Non-pigmented ciliary epithelial cell (primary cell): ENCODE measurements at regions not wholly inside any gene's neighbourhood (a gene's known extent, or its start where the extent isn't known, plus 50 kb on each side); places are given as distances from the start of the nearest gene placed in this dataset.
A peak's percentile ranks its signal among the peaks of the same experiment; 100 is the strongest.

Source experiments
- DNase-seq: peaks from one replicate; pipeline ENCODE4 v3.0.0-alpha.2; 2010; ENCODE audit warnings: low read depth

- no peak for DNase-seq
These were observed 536.8 kb upstream of the JAG1 start for GRCh38 chr20:11210611-11211010.

GRCh38 chr20:11212272-11212671 lies 538.5 kb upstream of the JAG1 start:
- no peak for DNase-seq

GRCh38 chr20:11212902-11213301 lies 539.1 kb upstream of the JAG1 start:
- DNase-seq, result no peak

GRCh38 chr20:11214256-11214840 lies 540.5 kb upstream of the JAG1 start:
- no peak for DNase-seq

- DNase-seq, result no peak
These were observed 542.9 kb upstream of the JAG1 start for GRCh38 chr20:11216451-11217314.

GRCh38 chr20:11217326-11218172 lies 543.8 kb upstream of the JAG1 start:
- DNase-seq, result no peak

GRCh38 chr20:11218173-11218680 lies 544.4 kb upstream of the JAG1 start:
- no peak for DNase-seq

GRCh38 chr20:11219192-11219591 lies 545.4 kb upstream of the JAG1 start:
- no peak for DNase-seq

- no peak for DNase-seq
These were observed 547.2 kb upstream of the JAG1 start for GRCh38 chr20:11221046-11221445.

- DNase-seq, result no peak
These were observed 548.4 kb upstream of the JAG1 start for GRCh38 chr20:11222243-11222642.

GRCh38 chr20:11227602-11228001 lies 553.8 kb upstream of the JAG1 start:
- no peak for DNase-seq

GRCh38 chr20:11229772-11230171 lies 556.0 kb upstream of the JAG1 start:
- DNase-seq, result peak; percentile 90

- no peak for DNase-seq
These were observed 557.2 kb upstream of the JAG1 start for GRCh38 chr20:11230999-11231398.

GRCh38 chr20:11231742-11232648 lies 558.2 kb upstream of the JAG1 start:
- no peak for DNase-seq

GRCh38 chr20:11232896-11233295 lies 559.1 kb upstream of the JAG1 start:
- DNase-seq, result no peak

GRCh38 chr20:11234181-11234580 lies 560.4 kb upstream of the JAG1 start:
- DNase-seq, result no peak

GRCh38 chr20:11234608-11235007 lies 560.8 kb upstream of the JAG1 start:
- DNase-seq, result no peak

- peak; percentile 53 for DNase-seq
These were observed 561.3 kb upstream of the JAG1 start for GRCh38 chr20:11235058-11235457.

- no peak for DNase-seq
These were observed 568.5 kb upstream of the JAG1 start for GRCh38 chr20:11242320-11242719.

GRCh38 chr20:11245431-11245830 lies 571.6 kb upstream of the JAG1 start:
- DNase-seq, result no peak

GRCh38 chr20:11246251-11246775 lies 572.5 kb upstream of the JAG1 start:
- DNase-seq, result no peak
